ENCODE measurements at regions not wholly inside any gene's neighbourhood (a gene's known extent, or its start where the extent isn't known, plus 50 kb on each side); places are given as distances from the start of the nearest gene placed in this dataset.

DNA sequence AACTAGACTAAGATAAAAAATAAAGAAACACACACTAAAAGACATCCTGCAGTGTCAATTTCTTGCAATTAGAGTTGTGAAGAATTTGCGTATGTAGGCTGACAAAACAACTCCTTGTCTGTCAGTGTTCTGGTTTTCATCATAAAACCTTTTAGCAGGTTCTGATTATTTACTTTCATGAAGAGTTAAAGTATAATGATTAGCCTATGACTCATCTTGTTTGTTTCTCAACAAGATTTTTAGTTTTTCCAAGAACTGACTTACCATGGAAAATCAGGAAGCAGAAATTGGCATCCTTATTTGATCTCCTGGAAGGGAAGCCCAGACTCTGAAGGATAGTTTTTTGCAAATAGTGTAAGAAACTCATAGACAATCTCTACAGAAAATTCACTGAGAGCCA is 848.7 kb upstream of the PCDH9 start:
- H3K27me3 Mint-ChIP-seq (ENCODE audit: low read depth in 2 of 2), result no peaks in the 10 kb centered on the region
- no peak overlapping the region for H3K4me3 Mint-ChIP-seq
- DNase-seq (no peak), ATAC-seq (no peak)
- Histone ChIP-seq H3K36me3 (ENCODE audit: control insufficient read depth, insufficient read depth, low read length) (no peaks in the 10 kb centered on the region), H3K4me3 (ENCODE audit: low read length) (no peak overlapping the region), H3K27me3 (ENCODE audit: control insufficient read depth, insufficient read depth, low read length) (no peaks in the 10 kb centered on the region), H3K9me3 (ENCODE audit: control insufficient read depth, insufficient read depth, low read length) (peaks cover 14% of the 10 kb centered on the region), H3K27ac (ENCODE audit: low read length) (no peak overlapping the region), H3K4me1 (ENCODE audit: control insufficient read depth, insufficient read depth, low read length) (no peaks in the 10 kb centered on the region)
- H3K27ac Mint-ChIP-seq, result no peak overlapping the region
- H3K4me1 Mint-ChIP-seq, result no peaks in the 10 kb centered on the region
- intact Hi-C loops (cut with micrococcal nuclease), result no loop called here
- no CpG with 5 or more reads among the region's 1 CpG for WGBS (ENCODE audit: insufficient coverage)
- TF ChIP-seq, protein P1, sequence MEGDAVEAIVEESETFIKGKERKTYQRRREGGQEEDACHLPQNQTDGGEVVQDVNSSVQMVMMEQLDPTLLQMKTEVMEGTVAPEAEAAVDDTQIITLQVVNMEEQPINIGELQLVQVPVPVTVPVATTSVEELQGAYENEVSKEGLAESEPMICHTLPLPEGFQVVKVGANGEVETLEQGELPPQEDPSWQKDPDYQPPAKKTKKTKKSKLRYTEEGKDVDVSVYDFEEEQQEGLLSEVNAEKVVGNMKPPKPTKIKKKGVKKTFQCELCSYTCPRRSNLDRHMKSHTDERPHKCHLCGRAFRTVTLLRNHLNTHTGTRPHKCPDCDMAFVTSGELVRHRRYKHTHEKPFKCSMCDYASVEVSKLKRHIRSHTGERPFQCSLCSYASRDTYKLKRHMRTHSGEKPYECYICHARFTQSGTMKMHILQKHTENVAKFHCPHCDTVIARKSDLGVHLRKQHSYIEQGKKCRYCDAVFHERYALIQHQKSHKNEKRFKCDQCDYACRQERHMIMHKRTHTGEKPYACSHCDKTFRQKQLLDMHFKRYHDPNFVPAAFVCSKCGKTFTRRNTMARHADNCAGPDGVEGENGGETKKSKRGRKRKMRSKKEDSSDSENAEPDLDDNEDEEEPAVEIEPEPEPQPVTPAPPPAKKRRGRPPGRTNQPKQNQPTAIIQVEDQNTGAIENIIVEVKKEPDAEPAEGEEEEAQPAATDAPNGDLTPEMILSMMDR (IDR thresholded peaks at IDR 0.05), result no peak
- H3K9me3 Mint-ChIP-seq, result peaks cover 6 to 20% of the 10 kb centered on the region in 2 donors
- H3K36me3 Mint-ChIP-seq, result peaks cover 14% of the 10 kb centered on the region

DNA sequence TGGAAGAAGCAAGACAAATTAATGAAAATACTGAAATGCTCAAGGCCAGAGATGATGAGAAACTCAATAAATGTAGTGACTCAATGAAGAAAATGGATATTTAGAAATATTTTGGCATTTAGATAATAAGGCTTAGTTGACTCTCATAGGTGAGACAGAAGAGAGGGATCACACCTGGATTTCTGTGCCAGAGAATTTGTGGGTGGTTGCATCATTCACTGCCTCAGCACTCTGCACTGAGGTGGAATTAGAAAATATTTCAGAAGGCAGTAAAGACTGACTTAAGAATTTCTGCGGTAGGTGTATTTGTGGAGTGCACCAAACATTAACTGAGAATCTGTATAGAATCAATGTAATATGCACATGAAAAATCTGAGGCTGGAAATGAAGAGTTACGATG is 848.3 kb upstream of the PCDH9 start:
- Mint-ChIP-seq H3K9me3 (peaks cover 6 to 21% of the 10 kb centered on the region in 2 donors), H3K4me1 (no peaks in the 10 kb centered on the region), H3K36me3 (peaks cover 14% of the 10 kb centered on the region), H3K4me3 (no peak overlapping the region), H3K27ac (no peak overlapping the region), H3K27me3 (ENCODE audit: low read depth in 2 of 2) (no peaks in the 10 kb centered on the region)
- TF ChIP-seq, protein P1 (IDR thresholded peaks at IDR 0.05), result no peak
- DNase-seq, result no peak
- Histone ChIP-seq H3K27ac (ENCODE audit: low read length) (no peak overlapping the region), H3K36me3 (ENCODE audit: control insufficient read depth, insufficient read depth, low read length) (no peaks in the 10 kb centered on the region), H3K9me3 (ENCODE audit: control insufficient read depth, insufficient read depth, low read length) (peaks cover 14% of the 10 kb centered on the region), H3K27me3 (ENCODE audit: control insufficient read depth, insufficient read depth, low read length) (no peaks in the 10 kb centered on the region), H3K4me3 (ENCODE audit: low read length) (no peak overlapping the region), H3K4me1 (ENCODE audit: control insufficient read depth, insufficient read depth, low read length) (no peaks in the 10 kb centered on the region)
- intact Hi-C loops (cut with micrococcal nuclease), result no loop called here
- ATAC-seq, result no peak
- WGBS (ENCODE audit: insufficient coverage), result 89% methylated on average over 1 of the region's 2 CpGs

DNA sequence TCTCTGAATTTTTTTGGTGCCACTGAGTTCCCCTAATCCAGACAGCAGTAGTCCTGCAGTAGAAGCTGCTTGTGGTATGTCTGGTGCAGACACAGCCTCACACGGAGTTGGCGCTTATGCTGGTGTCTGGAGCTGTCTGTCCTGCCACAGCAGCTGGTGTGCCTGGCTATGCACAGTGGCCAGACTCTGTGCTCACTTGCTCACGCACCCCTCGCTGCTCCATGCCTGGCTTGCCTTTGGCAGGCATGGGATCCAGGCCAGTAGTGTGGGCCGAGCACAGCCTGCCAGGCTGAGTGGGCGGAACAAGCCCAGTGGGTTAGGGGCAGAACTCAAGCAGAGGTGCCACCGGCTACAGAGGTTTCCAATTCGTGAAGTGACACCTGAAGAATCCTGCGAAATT is 845.9 kb upstream of the PCDH9 start:
- Mint-ChIP-seq H3K27me3 (ENCODE audit: low read depth in 2 of 2) (no peaks in the 10 kb centered on the region), H3K36me3 (peaks cover 20% of the 10 kb centered on the region), H3K4me1 (no peaks in the 10 kb centered on the region), H3K27ac (no peak overlapping the region), H3K9me3 (peaks cover 7 to 24% of the 10 kb centered on the region in 2 donors), H3K4me3 (no peak overlapping the region)
- TF ChIP-seq, protein P1 (IDR thresholded peaks at IDR 0.05), result no peak
- no peaks in the 10 kb centered on the region for H3K36me3 ChIP-seq (ENCODE audit: control insufficient read depth, insufficient read depth, low read length)
- no peak overlapping the region for H3K27ac ChIP-seq (ENCODE audit: low read length)
- intact Hi-C loops (cut with micrococcal nuclease), result no loop called here
- no peak for ATAC-seq
- no peaks in the 10 kb centered on the region for H3K27me3 ChIP-seq (ENCODE audit: control insufficient read depth, insufficient read depth, low read length)
- H3K4me1 ChIP-seq (ENCODE audit: control insufficient read depth, insufficient read depth, low read length), result no peaks in the 10 kb centered on the region
- peaks cover 14% of the 10 kb centered on the region for H3K9me3 ChIP-seq (ENCODE audit: control insufficient read depth, insufficient read depth, low read length)
- WGBS (ENCODE audit: insufficient coverage), result 90% methylated on average over 8 of the region's 9 CpGs
- H3K4me3 ChIP-seq (ENCODE audit: low read length), result no peak overlapping the region
- DNase-seq, result no peak

DNA sequence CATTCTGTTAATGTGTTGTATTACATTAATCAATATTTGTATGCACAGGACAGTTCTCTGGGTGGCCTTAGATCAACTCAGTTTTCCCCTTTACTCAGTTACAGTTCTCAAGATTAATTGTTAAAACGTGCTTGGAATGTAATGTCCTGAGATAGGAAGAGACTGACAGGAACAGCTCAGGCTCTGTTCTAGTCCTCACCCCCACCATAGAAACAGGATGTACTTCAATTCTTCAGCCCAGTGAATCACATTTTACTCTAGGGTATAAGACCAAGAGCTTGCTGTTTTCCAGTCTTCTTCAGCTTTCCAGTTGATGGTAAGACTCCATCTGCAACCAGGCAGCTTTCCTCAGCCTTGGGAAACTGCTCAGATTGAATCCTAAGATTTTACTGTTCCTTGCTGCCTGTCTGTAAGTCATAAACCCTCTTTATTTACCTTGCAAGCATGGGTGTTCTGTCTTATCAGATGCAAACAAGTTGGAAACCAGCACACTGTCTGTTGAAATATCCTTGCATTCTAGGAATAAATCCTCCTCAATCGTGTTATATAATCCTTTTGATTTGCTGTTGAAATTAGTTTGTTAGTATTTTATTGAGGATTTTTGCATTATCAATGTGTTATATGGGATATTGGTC is 836.9 kb upstream of the PCDH9 start:
- DNase-seq (no peak), ATAC-seq (no peak)
- TF ChIP-seq, protein P1 (IDR thresholded peaks at IDR 0.05), result no peak
- Mint-ChIP-seq H3K9me3 (peaks cover 12 to 19% of the 10 kb centered on the region in 2 donors), H3K4me1 (no peaks in the 10 kb centered on the region), H3K36me3 (peaks cover 6% of the 10 kb centered on the region), H3K27me3 (ENCODE audit: low read depth in 2 of 2) (no peaks in the 10 kb centered on the region), H3K4me3 (no peak overlapping the region), H3K27ac (no peak overlapping the region)
- Histone ChIP-seq H3K36me3 (ENCODE audit: control insufficient read depth, insufficient read depth, low read length) (no peaks in the 10 kb centered on the region), H3K4me3 (ENCODE audit: low read length) (no peak overlapping the region), H3K27ac (ENCODE audit: low read length) (no peak overlapping the region), H3K9me3 (ENCODE audit: control insufficient read depth, insufficient read depth, low read length) (no peaks in the 10 kb centered on the region), H3K4me1 (ENCODE audit: control insufficient read depth, insufficient read depth, low read length) (no peaks in the 10 kb centered on the region), H3K27me3 (ENCODE audit: control insufficient read depth, insufficient read depth, low read length) (no peaks in the 10 kb centered on the region)
- intact Hi-C loops (cut with micrococcal nuclease), result no loop called here
- WGBS (ENCODE audit: insufficient coverage), result 80% methylated on average over 1 of the region's 2 CpGs

Measured in natural killer cell (primary cell).